ENCODE measurements at regions not wholly inside any gene's neighbourhood (a gene's known extent, or its start where the extent isn't known, plus 50 kb on each side); places are given as distances from the start of the nearest gene placed in this dataset.

- no peak for DNase-seq (ENCODE audit: low read depth)
- TF ChIP-seq, protein P1, sequence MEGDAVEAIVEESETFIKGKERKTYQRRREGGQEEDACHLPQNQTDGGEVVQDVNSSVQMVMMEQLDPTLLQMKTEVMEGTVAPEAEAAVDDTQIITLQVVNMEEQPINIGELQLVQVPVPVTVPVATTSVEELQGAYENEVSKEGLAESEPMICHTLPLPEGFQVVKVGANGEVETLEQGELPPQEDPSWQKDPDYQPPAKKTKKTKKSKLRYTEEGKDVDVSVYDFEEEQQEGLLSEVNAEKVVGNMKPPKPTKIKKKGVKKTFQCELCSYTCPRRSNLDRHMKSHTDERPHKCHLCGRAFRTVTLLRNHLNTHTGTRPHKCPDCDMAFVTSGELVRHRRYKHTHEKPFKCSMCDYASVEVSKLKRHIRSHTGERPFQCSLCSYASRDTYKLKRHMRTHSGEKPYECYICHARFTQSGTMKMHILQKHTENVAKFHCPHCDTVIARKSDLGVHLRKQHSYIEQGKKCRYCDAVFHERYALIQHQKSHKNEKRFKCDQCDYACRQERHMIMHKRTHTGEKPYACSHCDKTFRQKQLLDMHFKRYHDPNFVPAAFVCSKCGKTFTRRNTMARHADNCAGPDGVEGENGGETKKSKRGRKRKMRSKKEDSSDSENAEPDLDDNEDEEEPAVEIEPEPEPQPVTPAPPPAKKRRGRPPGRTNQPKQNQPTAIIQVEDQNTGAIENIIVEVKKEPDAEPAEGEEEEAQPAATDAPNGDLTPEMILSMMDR (IDR thresholded peaks at IDR 0.05; ENCODE audit: control insufficient read depth, insufficient read depth, low read depth, low read length, missing control alignments): no peak
- no peak overlapping the region; the same call in 1 of the 2 replicates for H3K4me3 ChIP-seq (ENCODE audit: control insufficient read depth, low read depth, low read length)
Observed at GRCh38 chr13:73913079-73913740, 221.0 kb downstream of the KLF12 start.

DNA sequence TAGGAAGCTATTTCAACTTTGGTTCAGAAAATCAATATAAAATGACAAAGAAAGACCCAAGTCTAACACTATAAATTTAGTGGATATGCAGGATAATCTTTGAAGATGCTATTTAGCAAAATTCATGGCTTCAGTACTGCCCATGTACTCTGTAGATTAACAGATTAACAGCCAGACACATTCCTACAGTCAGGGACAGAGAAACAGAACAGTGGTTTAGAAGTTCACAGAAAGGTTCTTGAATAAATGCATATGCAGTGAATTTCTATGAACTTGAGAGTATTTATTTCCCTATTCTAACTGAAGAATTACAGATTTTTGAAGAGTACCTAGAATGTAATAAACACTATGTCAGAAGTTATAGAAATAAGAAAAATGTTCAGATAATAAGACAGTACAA lies 222.8 kb downstream of the KLF12 start:
- DNase-seq (ENCODE audit: low read depth): no peak
- no peak overlapping the region for H3K4me3 ChIP-seq (ENCODE audit: control insufficient read depth, low read depth, low read length)
- TF ChIP-seq, protein P1 (IDR thresholded peaks at IDR 0.05; ENCODE audit: control insufficient read depth, insufficient read depth, low read depth, low read length, missing control alignments): no peak

DNA sequence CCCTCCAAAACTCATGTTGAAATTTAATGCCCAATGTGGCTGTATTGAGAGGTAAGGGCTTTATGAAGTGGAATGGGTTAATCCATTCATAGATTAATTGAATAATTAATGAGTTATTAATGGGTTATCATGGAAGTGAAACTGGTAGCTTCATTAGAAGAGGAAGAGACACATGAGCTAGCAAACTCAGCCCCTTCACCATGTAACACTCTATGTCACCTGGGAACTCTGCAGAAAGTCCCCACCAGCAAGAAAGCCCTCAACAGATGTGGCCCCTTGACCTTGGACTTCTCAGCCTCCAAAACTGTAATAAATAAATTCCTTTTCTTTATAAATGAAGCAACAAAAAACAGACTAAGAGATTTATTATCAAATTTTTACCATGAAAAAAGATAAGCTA lies 223.5 kb downstream of the KLF12 start:
- DNase-seq (ENCODE audit: low read depth): no peak
- H3K4me3 ChIP-seq (ENCODE audit: control insufficient read depth, low read depth, low read length): no peak overlapping the region
- TF ChIP-seq, protein P1 (IDR thresholded peaks at IDR 0.05; ENCODE audit: control insufficient read depth, insufficient read depth, low read depth, low read length, missing control alignments): no peak

GRCh38 chr13:73908809-73909208 lies 225.4 kb downstream of the KLF12 start:
- DNase-seq (ENCODE audit: low read depth): no peak
- no peak overlapping the region for H3K4me3 ChIP-seq (ENCODE audit: control insufficient read depth, low read depth, low read length)
- TF ChIP-seq, protein P1 (IDR thresholded peaks at IDR 0.05; ENCODE audit: control insufficient read depth, insufficient read depth, low read depth, low read length, missing control alignments): no peak

DNA sequence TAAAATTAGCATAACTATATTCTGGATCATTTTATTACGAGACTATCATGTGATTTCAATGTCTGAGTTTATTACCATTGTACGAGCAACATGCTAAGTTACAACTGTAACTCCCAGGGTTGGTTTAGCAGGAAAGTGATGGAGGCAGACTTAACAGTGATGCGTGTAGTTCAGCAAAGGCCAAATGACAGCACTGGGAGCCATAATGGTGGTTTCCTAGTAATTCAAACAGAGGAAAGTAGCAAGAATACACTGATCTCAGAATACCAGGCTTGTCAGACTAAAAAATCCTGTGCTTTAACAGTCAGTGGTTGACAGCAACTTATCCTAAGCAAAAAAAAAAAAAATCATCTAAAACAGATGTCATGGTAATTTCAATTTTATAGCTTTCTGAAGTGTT lies 229.6 kb downstream of the KLF12 start:
- TF ChIP-seq, protein P1 (IDR thresholded peaks at IDR 0.05; ENCODE audit: control insufficient read depth, insufficient read depth, low read depth, low read length, missing control alignments): no peak
- no peak overlapping the region for H3K4me3 ChIP-seq (ENCODE audit: control insufficient read depth, low read depth, low read length)
- DNase-seq (ENCODE audit: low read depth): no peak

DNA sequence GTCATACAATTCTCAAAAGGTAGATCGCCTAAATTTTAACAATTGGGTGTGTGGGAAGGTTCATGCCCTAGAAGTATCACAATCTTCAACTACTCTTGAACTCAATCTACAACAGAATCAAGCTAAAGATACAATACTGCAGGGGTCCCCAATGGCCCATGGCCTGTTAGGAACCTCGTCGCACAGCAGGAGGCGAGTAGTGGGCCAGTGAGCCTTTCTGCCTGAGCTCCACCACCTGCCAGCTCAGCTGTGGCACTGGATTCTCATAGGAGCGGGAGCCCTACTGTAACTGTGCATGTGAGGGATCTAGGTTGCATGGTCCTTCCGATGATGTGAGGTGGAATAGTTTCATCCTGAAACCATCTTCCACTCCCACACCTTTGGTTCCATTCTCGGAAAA lies 230.6 kb downstream of the KLF12 start:
- no peak for DNase-seq (ENCODE audit: low read depth)
- H3K4me3 ChIP-seq (ENCODE audit: control insufficient read depth, low read depth, low read length): no peak overlapping the region
- TF ChIP-seq, protein P1 (IDR thresholded peaks at IDR 0.05; ENCODE audit: control insufficient read depth, insufficient read depth, low read depth, low read length, missing control alignments): no peak
